Prostate gland (tissue), 2 donors: ENCODE measurements at regions not wholly inside any gene's neighbourhood (a gene's known extent, or its start where the extent isn't known, plus 50 kb on each side); places are given as distances from the start of the nearest gene placed in this dataset.

Source experiments
- DNase-seq: peaks from one replicate; pipeline ENCODE4 v3.0.0-alpha.2; 2019; ENCODE audit warnings: low spot score
- H3K27ac ChIP-seq, 2 donors: fragments of 200-600 bp; sonication (generic); 2 replicates each; pipeline ENCODE4 v1.5.1; 2017 to 2019
- H3K27me3 ChIP-seq: fragments of 200-600 bp; sonication (generic); replicated peaks from 2 replicates; pipeline ENCODE4 v1.5.1; 2019; ENCODE audit not compliant: insufficient read depth
- H3K36me3 ChIP-seq, 2 donors: fragments of 200-600 bp; sonication (generic); 1 replicate in 1 of 2; 2 replicates in 1 of 2; pipeline versions ENCODE4 v1.5.1 to v1.8.1; 2017 to 2019
- H3K4me1 ChIP-seq: fragments of 200-600 bp; sonication (generic); replicated peaks from 2 replicates; pipeline ENCODE4 v1.5.1; 2019
- H3K4me3 ChIP-seq, 2 donors: fragments of 200-600 bp; sonication (generic); 2 replicates each; pipeline ENCODE4 v1.5.1; 2017 to 2019
- H3K9me3 ChIP-seq: fragments of 200-600 bp; sonication (generic); 2 replicates; pipeline ENCODE4 v1.5.1; 2017
- POLR2A ChIP-seq: fragments of 450-650 bp; IDR thresholded peaks from one replicate; pipeline ENCODE4 v1.6.1; 2016; ENCODE audit warnings: antibody characterized with exemption, mild to moderate bottlenecking
- POLR2AphosphoS5 ChIP-seq: sonication (generic); formaldehyde crosslinking; IDR thresholded peaks from one replicate; pipeline ENCODE4 v1.6.1; 2017; ENCODE audit warnings: antibody characterized with exemption
- WGBS: methylation state at CpG from one replicate; pipeline ENCODE4 v1.1.5; 2018; 5-methylcytosine and 5-hydroxymethylcytosine counted together
- intact Hi-C: fragments of 100-400 bp; cut with DNase I; formaldehyde crosslinking; loops from one replicate; pipeline ENCODE4 v1.14.2; 2022
- TF ChIP-seq, protein P1 (sequence below), 4 experiments: fragments of 200-600 bp in 2 of 4; fragments of 450-650 bp in 2 of 4; sonication (generic) in 2 of 4; IDR thresholded peaks; 1 replicate in 3 of 4; 2 replicates in 1 of 4; pipeline ENCODE4 v1.5.1; 2016 to 2019; ENCODE audit warnings: antibody characterized with exemption in 4 of 4, mild to moderate bottlenecking in 2 of 4, moderate library complexity in 2 of 4

DNA sequence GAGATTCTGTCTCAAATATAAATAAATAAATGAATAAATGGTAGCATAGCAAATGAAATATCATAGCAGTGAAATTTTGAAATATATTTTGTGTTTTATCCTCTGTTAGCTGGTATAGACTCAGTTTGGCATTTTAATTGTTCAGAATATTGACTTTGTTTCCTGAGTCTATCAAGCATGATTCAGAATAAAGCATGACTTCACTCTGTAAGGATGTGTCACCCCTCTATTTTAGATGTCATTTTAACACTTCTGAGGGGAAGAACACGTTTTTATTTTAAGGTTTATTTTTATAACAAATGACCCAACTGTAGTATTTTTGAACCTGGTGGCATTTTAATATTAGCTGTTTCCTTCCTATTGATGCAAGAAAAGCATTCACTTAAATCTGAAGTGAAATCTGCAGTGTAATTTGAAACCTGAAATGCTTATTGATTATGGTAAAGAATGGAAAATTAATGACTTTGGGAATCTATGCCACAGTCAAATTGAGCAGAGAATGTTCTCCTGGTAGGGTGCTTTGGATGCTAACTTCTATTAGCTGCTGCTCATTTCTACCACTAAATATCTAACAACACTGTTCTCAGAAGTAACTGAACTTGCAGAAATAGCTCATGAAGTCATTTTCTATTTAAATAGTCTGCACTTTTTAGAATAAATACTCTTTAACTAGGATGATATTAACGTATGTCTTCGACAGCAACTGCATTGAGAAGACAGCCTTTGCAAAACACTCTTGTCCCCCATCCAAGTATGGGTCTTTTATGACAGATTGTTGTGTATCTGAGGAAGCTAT is 114.2 kb downstream of the SOX4 start:
- 35% methylated on average over 3 of the region's 3 CpGs for WGBS
- H3K27ac ChIP-seq, result no peak overlapping the region
- H3K9me3 ChIP-seq, result no peaks in the 10 kb centered on the region
- no peaks in the 10 kb centered on the region for H3K4me1 ChIP-seq
- no peaks in the 10 kb centered on the region for H3K36me3 ChIP-seq
- no peak overlapping the region for H3K4me3 ChIP-seq
- intact Hi-C loops, result no loop called here
- no peak for DNase-seq
- H3K27me3 ChIP-seq, result no peaks in the 10 kb centered on the region
- TF ChIP-seq, protein P1, sequence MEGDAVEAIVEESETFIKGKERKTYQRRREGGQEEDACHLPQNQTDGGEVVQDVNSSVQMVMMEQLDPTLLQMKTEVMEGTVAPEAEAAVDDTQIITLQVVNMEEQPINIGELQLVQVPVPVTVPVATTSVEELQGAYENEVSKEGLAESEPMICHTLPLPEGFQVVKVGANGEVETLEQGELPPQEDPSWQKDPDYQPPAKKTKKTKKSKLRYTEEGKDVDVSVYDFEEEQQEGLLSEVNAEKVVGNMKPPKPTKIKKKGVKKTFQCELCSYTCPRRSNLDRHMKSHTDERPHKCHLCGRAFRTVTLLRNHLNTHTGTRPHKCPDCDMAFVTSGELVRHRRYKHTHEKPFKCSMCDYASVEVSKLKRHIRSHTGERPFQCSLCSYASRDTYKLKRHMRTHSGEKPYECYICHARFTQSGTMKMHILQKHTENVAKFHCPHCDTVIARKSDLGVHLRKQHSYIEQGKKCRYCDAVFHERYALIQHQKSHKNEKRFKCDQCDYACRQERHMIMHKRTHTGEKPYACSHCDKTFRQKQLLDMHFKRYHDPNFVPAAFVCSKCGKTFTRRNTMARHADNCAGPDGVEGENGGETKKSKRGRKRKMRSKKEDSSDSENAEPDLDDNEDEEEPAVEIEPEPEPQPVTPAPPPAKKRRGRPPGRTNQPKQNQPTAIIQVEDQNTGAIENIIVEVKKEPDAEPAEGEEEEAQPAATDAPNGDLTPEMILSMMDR (IDR thresholded peaks at IDR 0.05), result no peak
- TF ChIP-seq POLR2A, result no peak
- no peak for TF ChIP-seq POLR2AphosphoS5

DNA sequence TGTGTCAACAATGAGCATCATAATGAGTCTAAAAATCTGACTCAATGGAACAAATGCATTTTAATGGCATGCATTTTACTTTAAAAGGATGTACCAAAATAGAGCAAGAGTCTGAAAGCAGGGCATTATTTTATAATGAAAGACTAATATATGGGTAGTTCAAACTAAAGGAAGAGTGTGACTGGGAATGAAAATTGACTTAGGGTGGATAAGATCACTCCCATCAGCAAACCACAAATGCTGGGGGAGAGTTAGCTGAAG is 114.7 kb downstream of the SOX4 start:
- DNase-seq, result no peak
- Histone ChIP-seq H3K4me3 (no peak overlapping the region), H3K36me3 (no peaks in the 10 kb centered on the region), H3K9me3 (no peaks in the 10 kb centered on the region), H3K27ac (no peak overlapping the region), H3K27me3 (no peaks in the 10 kb centered on the region), H3K4me1 (no peaks in the 10 kb centered on the region)
- intact Hi-C loops, result no loop called here
- no peak for TF ChIP-seq POLR2A
- TF ChIP-seq POLR2AphosphoS5, result no peak
- TF ChIP-seq, protein P1 (IDR thresholded peaks at IDR 0.05), result no peak

GRCh38 chr6:21710216-21710615 is 116.7 kb downstream of the SOX4 start:
- WGBS, result 64% methylated on average over 1 of the region's 1 CpG

GRCh38 chr6:21710908-21711627 is 117.5 kb downstream of the SOX4 start:
- no peak for DNase-seq
- H3K27me3 ChIP-seq, result no peaks in the 10 kb centered on the region
- H3K36me3 ChIP-seq, result no peaks in the 10 kb centered on the region
- WGBS, result 62% methylated on average over 7 of the region's 7 CpGs
- H3K27ac ChIP-seq, result no peak overlapping the region
- H3K4me1 ChIP-seq, result no peaks in the 10 kb centered on the region
- intact Hi-C loops, result no loop called here
- TF ChIP-seq, protein P1 (IDR thresholded peaks at IDR 0.05), result no peak
- TF ChIP-seq POLR2AphosphoS5 (no peak), POLR2A (no peak)
- H3K9me3 ChIP-seq, result no peaks in the 10 kb centered on the region
- no peak overlapping the region for H3K4me3 ChIP-seq

More at GRCh38 chr6:21710216-21710615, 116.7 kb downstream of the SOX4 start:
- TF ChIP-seq POLR2A, result no peak
- TF ChIP-seq POLR2AphosphoS5, result no peak
- TF ChIP-seq, protein P1 (IDR thresholded peaks at IDR 0.05), result no peak
- H3K27ac ChIP-seq, result no peak overlapping the region
- H3K4me1 ChIP-seq, result no peaks in the 10 kb centered on the region
- intact Hi-C loops, result no loop called here
- no peak for DNase-seq
- H3K36me3 ChIP-seq, result no peaks in the 10 kb centered on the region
- H3K27me3 ChIP-seq, result no peaks in the 10 kb centered on the region
- no peak overlapping the region for H3K4me3 ChIP-seq
- H3K9me3 ChIP-seq, result no peaks in the 10 kb centered on the region

DNA sequence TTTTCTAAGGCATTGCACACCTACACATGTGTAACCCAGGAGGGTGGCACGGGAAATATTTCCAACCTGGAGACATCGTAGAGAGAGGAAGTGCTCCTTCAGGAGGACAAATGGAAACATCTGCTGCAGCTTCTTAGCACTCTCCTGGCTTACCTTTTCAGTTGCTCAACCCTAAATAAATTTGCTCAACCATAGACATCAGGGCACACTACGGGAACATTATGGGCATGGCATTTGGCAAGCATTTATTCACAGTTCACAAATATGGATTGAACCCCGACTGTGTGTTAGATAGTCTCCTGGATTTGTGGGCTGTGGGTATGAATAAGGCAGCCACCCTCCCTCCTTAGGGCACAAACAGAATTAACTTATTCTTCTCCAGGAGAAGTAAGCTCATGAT is 118.7 kb downstream of the SOX4 start:
- intact Hi-C loops, result no loop called here
- no peak overlapping the region for H3K27ac ChIP-seq

More for the DNA sequence above, 118.7 kb downstream of the SOX4 start:
- H3K36me3 ChIP-seq, result no peaks in the 10 kb centered on the region
- no peaks in the 10 kb centered on the region for H3K27me3 ChIP-seq
- H3K9me3 ChIP-seq, result no peaks in the 10 kb centered on the region
- TF ChIP-seq POLR2AphosphoS5, result no peak
- TF ChIP-seq, protein P1 (IDR thresholded peaks at IDR 0.05), result no peak
- TF ChIP-seq POLR2A, result no peak
- H3K4me1 ChIP-seq, result no peaks in the 10 kb centered on the region
- H3K4me3 ChIP-seq, result no peak overlapping the region
- DNase-seq, result no peak
- 46% methylated on average over 4 of the region's 4 CpGs for WGBS
